Muscle layer of duodenum (tissue), 2 donors: ENCODE measurements at regions not wholly inside any gene's neighbourhood (a gene's known extent, or its start where the extent isn't known, plus 50 kb on each side); places are given as distances from the start of the nearest gene placed in this dataset.

Experiments used
- H3K27ac ChIP-seq: one replicate; pipeline ENCODE4 v1.7.0; 2013; ENCODE audit warnings: mild to moderate bottlenecking, low read length
- H3K27me3 ChIP-seq: one replicate; pipeline ENCODE4 v1.7.0; 2013; ENCODE audit warnings: low read depth, mild to moderate bottlenecking, control low read depth, low read length
- H3K36me3 ChIP-seq, 2 donors: one replicate each; pipeline ENCODE4 v1.7.0; 2013; ENCODE audit warnings: low read length in 2 of 2, control low read depth in 1 of 2, mild to moderate bottlenecking in 1 of 2; ENCODE audit not compliant: insufficient read depth in 2 of 2, control insufficient read depth in 1 of 2
- H3K4me1 ChIP-seq, 2 donors: one replicate each; pipeline ENCODE4 v1.7.0; 2013; ENCODE audit warnings: low read length in 2 of 2, mild to moderate bottlenecking in 2 of 2, control low read depth in 1 of 2, moderate library complexity in 1 of 2; ENCODE audit not compliant: insufficient read depth in 2 of 2, control insufficient read depth in 1 of 2
- H3K4me3 ChIP-seq, 2 donors: one replicate each; pipeline ENCODE4 v1.7.0; 2013; ENCODE audit warnings: low read length in 2 of 2, low read depth in 1 of 2, mild to moderate bottlenecking in 1 of 2
- H3K9me3 ChIP-seq, 2 donors: one replicate each; pipeline ENCODE4 v1.7.0; 2013; ENCODE audit warnings: low read length in 2 of 2, control low read depth in 1 of 2, mild to moderate bottlenecking in 1 of 2; ENCODE audit not compliant: control insufficient read depth in 1 of 2
- donor health status: healthy.

DNA sequence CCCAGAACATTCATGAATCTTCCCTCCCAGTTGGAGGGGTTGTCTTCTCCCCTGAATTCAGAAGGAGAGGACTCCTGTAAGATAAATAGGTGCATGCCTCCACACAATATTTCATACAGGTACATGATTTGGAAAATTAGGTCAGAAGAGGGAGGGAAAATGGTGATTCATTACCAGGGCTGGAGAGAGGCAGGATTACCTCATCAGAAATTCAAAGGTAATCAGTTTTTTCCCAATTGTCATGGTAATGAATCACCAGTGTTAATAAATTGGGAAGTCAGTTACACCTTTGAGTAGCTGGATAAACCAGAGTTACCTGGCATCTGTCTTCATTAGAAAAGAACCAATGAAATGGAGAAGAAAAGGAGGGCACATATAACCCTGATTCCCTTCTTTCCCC is 128.5 kb downstream of the EN1 start:
- Histone ChIP-seq H3K27ac (no peak overlapping the region), H3K9me3 (no peaks in the 10 kb centered on the region), H3K4me3 (no peak overlapping the region), H3K27me3 (no peaks in the 10 kb centered on the region), H3K36me3 (no peaks in the 10 kb centered on the region), H3K4me1 (no peaks in the 10 kb centered on the region)

DNA sequence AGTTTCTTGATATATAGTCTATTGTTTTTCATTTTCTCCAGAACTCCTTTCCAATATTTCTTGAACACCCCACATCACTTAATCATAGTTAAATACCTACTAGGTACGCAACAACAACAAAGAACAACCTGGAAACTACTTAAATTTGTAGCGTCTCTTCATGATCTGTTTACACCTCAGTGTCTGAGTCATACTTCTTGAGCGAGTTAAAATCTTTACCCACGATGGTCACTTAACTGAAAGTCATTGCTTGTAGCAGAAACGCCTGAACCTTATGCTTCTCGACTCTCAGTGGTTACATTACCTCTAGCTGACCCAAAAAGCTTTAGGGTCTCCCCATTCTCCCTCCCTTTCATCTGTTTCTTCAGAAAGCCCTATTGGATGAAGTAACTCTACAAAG is 131.3 kb downstream of the EN1 start:
- no peaks in the 10 kb centered on the region for H3K4me1 ChIP-seq
- H3K4me3 ChIP-seq = no peak overlapping the region
- no peaks in the 10 kb centered on the region for H3K36me3 ChIP-seq
- no peak overlapping the region for H3K27ac ChIP-seq
- H3K27me3 ChIP-seq = no peaks in the 10 kb centered on the region
- H3K9me3 ChIP-seq = no peaks in the 10 kb centered on the region

DNA sequence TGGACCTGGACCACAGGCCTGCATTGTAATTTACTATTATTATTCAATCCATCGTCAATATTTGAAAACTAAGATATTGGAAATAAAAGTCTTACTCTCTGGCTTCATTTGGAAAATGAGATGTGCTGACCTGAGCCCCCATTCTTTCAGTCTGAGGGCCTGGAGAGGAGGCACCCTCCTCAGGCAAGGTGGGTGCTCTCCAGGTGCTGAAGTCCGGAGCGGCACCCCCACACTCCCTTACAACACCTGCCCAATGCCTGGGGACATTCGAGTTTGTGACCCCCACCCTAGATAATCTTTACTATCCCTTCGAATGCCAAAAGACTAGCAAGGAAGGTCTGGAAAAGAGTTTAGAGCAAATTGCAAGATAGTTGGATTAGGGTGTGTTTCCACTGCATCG is 133.3 kb downstream of the EN1 start:
- Histone ChIP-seq H3K36me3 (no peaks in the 10 kb centered on the region), H3K9me3 (no peaks in the 10 kb centered on the region), H3K27me3 (no peaks in the 10 kb centered on the region), H3K27ac (no peak overlapping the region), H3K4me1 (no peaks in the 10 kb centered on the region), H3K4me3 (no peak overlapping the region)

DNA sequence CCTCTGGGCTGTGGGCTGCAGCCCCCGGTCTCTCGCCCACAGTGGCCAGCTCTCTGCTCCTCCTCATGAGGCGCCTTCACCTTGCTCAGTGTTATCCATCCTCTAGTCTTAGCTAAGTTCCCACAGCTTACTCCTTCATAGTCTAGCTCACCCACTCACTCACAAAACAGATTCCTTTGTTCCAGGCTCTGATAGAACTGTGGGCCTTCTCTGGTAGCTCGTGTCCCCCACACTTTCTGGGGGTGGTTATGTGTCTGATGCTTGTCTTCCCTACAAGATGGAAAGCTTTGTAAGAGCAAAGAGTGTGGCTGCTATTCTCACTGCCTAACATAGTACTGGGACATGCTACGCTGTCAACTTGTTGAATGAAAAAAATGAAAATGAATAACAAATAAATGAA is 135.8 kb downstream of the EN1 start:
- Histone ChIP-seq H3K9me3 (no peaks in the 10 kb centered on the region), H3K36me3 (no peaks in the 10 kb centered on the region), H3K27ac (no peak overlapping the region), H3K4me1 (no peaks in the 10 kb centered on the region), H3K4me3 (no peak overlapping the region), H3K27me3 (no peaks in the 10 kb centered on the region)

DNA sequence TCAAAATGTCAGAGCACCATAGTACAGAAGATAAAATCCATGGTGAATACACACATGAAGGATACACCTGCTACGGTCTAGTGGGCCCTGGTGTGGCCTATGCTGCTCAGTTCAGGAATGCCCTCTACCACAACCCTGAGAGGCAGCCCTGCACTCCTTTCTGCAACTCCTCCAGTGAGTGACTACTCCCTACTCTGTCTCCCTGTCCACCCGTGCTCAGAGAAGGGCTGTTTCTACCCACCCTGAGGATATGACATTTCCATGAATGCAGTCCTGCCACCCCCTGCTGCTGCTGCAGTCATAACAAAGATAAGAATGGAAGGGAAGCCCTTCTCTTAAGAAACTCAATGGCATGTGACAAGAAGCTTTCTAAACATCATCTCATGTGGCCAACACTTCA is 137.0 kb downstream of the EN1 start:
- Histone ChIP-seq H3K9me3 (no peaks in the 10 kb centered on the region), H3K27me3 (no peaks in the 10 kb centered on the region), H3K36me3 (no peaks in the 10 kb centered on the region), H3K4me1 (no peaks in the 10 kb centered on the region), H3K27ac (no peak overlapping the region), H3K4me3 (no peak overlapping the region)

DNA sequence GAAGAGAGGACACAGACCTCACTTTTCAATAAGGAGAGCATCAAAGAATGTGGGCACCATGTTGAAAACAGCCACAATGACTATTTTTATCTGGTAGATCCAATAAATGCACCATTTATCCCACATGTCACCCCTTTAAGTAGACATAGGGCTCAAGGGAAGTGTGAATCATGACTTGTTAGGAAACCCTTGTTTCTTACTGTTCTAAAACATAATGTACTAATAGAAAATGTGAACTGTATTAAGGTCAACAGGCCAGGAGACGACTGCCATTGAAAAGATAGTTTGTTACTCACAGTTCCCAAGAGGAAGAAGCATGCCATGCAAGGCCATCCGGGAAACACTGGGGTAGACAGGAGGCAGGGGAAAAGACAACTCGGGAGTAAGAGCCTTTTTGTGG is 137.7 kb downstream of the EN1 start:
- Histone ChIP-seq H3K4me3 (no peak overlapping the region), H3K36me3 (no peaks in the 10 kb centered on the region), H3K27ac (no peak overlapping the region), H3K27me3 (no peaks in the 10 kb centered on the region), H3K4me1 (no peaks in the 10 kb centered on the region), H3K9me3 (no peaks in the 10 kb centered on the region)

DNA sequence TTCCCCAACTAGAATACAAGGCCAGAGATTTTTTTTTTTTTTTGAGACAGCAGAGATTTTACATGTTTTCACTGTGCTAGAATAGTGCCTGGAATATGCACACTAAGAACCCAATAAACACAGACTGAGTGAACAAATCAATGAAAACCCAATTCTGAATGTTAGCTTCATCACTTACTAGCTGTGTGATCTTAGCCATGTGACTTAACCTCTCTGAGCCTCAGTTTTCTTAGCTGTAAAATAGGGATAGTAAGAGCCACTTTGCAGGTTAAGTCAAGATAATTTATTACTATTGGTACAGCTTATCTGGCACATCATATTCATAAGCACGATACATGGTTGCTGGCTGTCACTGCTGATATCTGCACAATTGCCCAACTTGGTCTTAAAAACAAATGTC is 140.6 kb downstream of the EN1 start:
- Histone ChIP-seq H3K4me1 (no peaks in the 10 kb centered on the region), H3K9me3 (no peaks in the 10 kb centered on the region), H3K4me3 (no peak overlapping the region), H3K27ac (no peak overlapping the region), H3K27me3 (peaks cover 3% of the 10 kb centered on the region), H3K36me3 (no peaks in the 10 kb centered on the region)

DNA sequence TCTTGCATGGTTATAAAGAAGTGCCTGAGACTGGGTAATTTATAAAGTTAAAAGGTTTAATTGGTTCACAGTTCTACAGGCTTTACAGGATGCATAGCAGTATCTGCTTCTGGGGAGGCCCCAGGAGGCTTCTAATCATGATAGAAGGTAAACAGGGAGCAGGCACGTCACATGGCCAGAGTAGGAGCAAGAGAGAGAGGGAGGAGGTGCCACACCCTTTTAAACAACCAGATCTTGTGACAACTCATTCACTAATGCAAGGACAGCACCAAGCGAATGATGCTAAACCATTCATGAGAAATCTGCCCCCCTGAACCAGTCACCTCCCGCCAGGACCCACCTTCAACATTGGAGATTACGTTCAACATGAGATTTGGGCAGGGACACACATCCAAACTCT is 141.1 kb downstream of the EN1 start:
- Histone ChIP-seq H3K9me3 (peaks cover 0 to under 1% of the 10 kb centered on the region in 2 donors), H3K36me3 (no peaks in the 10 kb centered on the region), H3K4me3 (no peak overlapping the region), H3K27ac (no peak overlapping the region), H3K27me3 (peaks cover 3% of the 10 kb centered on the region), H3K4me1 (no peaks in the 10 kb centered on the region)

DNA sequence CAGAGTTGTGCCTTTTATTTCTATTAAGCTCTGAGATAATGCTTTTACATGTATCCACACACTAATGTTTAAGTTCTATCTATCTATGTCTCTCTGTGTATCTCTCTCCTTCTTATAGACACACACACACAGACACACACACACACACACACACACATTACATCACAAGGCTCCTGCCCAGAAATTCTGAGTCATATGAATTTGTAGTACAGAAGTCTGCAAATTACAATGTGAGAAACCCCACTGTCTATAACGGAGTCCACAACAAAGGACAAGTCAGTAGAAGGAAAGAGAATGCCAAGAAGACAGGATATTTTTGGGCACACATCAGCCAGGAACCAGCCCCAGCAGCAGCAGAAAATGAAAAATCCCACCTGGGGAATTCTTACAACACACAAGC is 142.4 kb downstream of the EN1 start:
- peaks cover 3% of the 10 kb centered on the region for H3K27me3 ChIP-seq
- H3K27ac ChIP-seq = no peak overlapping the region
- H3K36me3 ChIP-seq = no peaks in the 10 kb centered on the region
- H3K4me3 ChIP-seq = no peak overlapping the region
- H3K9me3 ChIP-seq = peaks cover 0 to 4% of the 10 kb centered on the region in 2 donors
- no peaks in the 10 kb centered on the region for H3K4me1 ChIP-seq

DNA sequence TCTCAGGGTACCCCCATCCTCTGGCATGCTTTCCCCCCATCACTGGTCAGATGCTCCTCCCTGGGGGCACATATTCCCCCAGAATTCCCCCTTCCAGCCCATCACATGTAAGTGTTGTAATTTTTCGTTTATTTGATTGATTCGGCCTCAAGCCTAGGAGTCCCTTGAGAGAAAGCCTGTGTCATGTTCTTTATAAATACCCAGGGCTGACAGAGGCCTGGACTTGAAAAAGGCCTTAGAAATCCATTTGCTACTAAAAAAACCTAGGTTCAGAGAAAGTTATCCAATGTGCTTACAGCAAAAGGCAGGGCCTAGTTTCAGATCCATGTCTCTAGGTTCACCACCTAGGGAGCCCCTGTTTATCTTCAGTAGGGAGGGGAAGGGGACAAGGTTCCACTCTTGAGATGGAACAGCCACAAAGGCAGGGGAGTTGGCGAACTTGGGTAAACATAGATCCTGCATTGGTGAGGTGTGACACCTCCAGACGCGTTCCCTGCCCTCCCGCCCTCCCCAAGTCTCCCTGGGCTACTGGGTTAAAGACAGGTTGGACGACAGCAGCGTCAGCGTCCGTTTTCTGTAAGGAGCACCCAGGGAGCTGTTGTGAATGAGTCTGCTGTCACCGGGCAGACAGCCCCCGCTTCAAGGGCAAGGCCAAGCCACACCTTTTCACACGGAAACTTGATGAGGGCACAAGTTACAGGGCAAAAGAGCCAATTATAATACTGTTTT is 147.8 kb downstream of the EN1 start:
- H3K27me3 ChIP-seq = peaks cover 3% of the 10 kb centered on the region
- H3K36me3 ChIP-seq = no peaks in the 10 kb centered on the region
- peaks cover 0 to 4% of the 10 kb centered on the region in 2 donors for H3K9me3 ChIP-seq
- no peak overlapping the region for H3K4me3 ChIP-seq
- H3K27ac ChIP-seq = no peak overlapping the region
- no peaks in the 10 kb centered on the region for H3K4me1 ChIP-seq

DNA sequence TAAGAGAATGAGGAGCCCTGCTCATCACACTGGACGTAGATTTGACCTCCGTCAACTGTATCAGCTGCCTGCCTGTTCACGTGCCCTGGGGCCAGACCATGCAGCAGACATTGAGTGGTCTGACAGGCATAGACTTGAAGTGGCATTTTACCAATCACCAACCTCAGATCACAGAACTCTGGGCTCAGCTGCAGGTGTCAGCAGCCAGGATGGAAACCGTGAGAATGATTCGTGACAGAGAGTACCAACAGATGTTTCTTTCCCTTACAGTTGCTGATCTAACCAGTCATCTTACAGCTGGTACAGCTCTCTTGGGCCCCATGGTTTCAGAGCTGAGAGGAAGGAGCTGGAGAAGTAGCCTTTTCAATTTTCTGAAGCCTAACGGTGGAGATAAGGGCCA is 148.9 kb downstream of the EN1 start:
- H3K4me1 ChIP-seq = no peaks in the 10 kb centered on the region
- no peak overlapping the region for H3K4me3 ChIP-seq
- H3K9me3 ChIP-seq = peaks cover 0 to 4% of the 10 kb centered on the region in 2 donors
- H3K27me3 ChIP-seq = no peaks in the 10 kb centered on the region
- H3K36me3 ChIP-seq = no peaks in the 10 kb centered on the region
- no peak overlapping the region for H3K27ac ChIP-seq

DNA sequence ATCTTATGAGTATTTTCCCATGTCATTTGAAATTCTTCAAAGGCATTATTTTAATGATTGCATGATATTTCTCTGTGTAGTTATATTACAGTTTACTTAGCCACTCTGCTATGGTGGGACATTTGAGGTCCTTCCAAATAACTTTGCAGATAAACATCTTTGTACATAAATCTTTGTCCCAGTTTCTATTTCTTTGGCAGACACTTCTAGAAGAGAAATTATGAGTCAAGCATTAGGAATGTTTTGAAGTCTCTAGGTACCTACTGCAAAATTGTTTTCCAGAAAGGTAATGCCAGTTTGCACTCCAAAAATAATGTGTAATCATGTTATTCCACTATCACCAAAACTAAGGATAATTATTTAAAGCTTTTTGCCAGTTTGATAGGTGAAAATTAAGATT is 149.7 kb downstream of the EN1 start:
- peaks cover 0 to 4% of the 10 kb centered on the region in 2 donors for H3K9me3 ChIP-seq
- H3K4me1 ChIP-seq = no peaks in the 10 kb centered on the region
- no peaks in the 10 kb centered on the region for H3K27me3 ChIP-seq
- no peak overlapping the region for H3K4me3 ChIP-seq
- no peaks in the 10 kb centered on the region for H3K36me3 ChIP-seq
- no peak overlapping the region for H3K27ac ChIP-seq
